ENCODE measurements at regions not wholly inside any gene's neighbourhood (a gene's known extent, or its start where the extent isn't known, plus 50 kb on each side); places are given as distances from the start of the nearest gene placed in this dataset.
"Not testable (repeated sequence)": the region's sequence is repeated elsewhere in the genome, so short reads cannot be mapped to it uniquely, and the experiment has no call there.

- no peak for DNase-seq (ENCODE audit: low read depth)
Measured at GRCh38 chr13:80555796-80556678, 215.1 kb upstream of the SPRY2 start.

- DNase-seq (ENCODE audit: low read depth) = no peak
Measured at GRCh38 chr13:80552851-80553440, 212.0 kb upstream of the SPRY2 start.

GRCh38 chr13:80551650-80552497 lies 210.9 kb upstream of the SPRY2 start:
- DNase-seq (ENCODE audit: low read depth) = no peak

- no peak for DNase-seq (ENCODE audit: low read depth)
Measured at GRCh38 chr13:80550971-80551441, 210.1 kb upstream of the SPRY2 start.

- no peak for DNase-seq (ENCODE audit: low read depth)
Measured at GRCh38 chr13:80548915-80549314, 208.0 kb upstream of the SPRY2 start.

GRCh38 chr13:80547885-80548825 lies 207.2 kb upstream of the SPRY2 start:
- DNase-seq (ENCODE audit: low read depth) = no peak

GRCh38 chr13:80547341-80547740 lies 206.4 kb upstream of the SPRY2 start:
- no peak for DNase-seq (ENCODE audit: low read depth)

- DNase-seq (ENCODE audit: low read depth) = no peak
Measured at GRCh38 chr13:80533175-80533574, 192.2 kb upstream of the SPRY2 start.

GRCh38 chr13:80530902-80531301 lies 190.0 kb upstream of the SPRY2 start:
- no peak for DNase-seq (ENCODE audit: low read depth)

- no peak for DNase-seq (ENCODE audit: low read depth)
Measured at GRCh38 chr13:80530191-80530590, 189.3 kb upstream of the SPRY2 start.

- DNase-seq (ENCODE audit: low read depth) = no peak
Measured at GRCh38 chr13:80529734-80530133, 188.8 kb upstream of the SPRY2 start.

- no peak for DNase-seq (ENCODE audit: low read depth)
Measured at GRCh38 chr13:80528733-80529132, 187.8 kb upstream of the SPRY2 start.

GRCh38 chr13:80527400-80527799 lies 186.5 kb upstream of the SPRY2 start:
- no peak for DNase-seq (ENCODE audit: low read depth)

- DNase-seq (ENCODE audit: low read depth) = no peak
Measured at GRCh38 chr13:80524447-80525215, 183.7 kb upstream of the SPRY2 start.

- DNase-seq (ENCODE audit: low read depth) = no peak
Measured at GRCh38 chr13:80523134-80523533, 182.2 kb upstream of the SPRY2 start.

GRCh38 chr13:80522463-80522862 lies 181.5 kb upstream of the SPRY2 start:
- DNase-seq (ENCODE audit: low read depth) = not testable (repeated sequence)

GRCh38 chr13:80516818-80517348 lies 176.0 kb upstream of the SPRY2 start:
- no peak for DNase-seq (ENCODE audit: low read depth)

GRCh38 chr13:80515296-80515695 lies 174.4 kb upstream of the SPRY2 start:
- DNase-seq (ENCODE audit: low read depth) = no peak

- no peak for DNase-seq (ENCODE audit: low read depth)
Measured at GRCh38 chr13:80513196-80513595, 172.3 kb upstream of the SPRY2 start.

GRCh38 chr13:80510686-80511085 lies 169.8 kb upstream of the SPRY2 start:
- no peak for DNase-seq (ENCODE audit: low read depth)
